Stimulated activated CD8-positive, alpha-beta memory T cell treated with anti-CD3 and anti-CD28 coated beads, Interleukin-7, amount 100 ng/mL, for 1 hour (primary cell): ENCODE measurements at regions not wholly inside any gene's neighbourhood (a gene's known extent, or its start where the extent isn't known, plus 50 kb on each side); places are given as distances from the start of the nearest gene placed in this dataset.

Experiments used
- DNase-seq, 2 donors: peaks; one replicate each; pipeline ENCODE4 v3.0.0-alpha.2; 2020; ENCODE audit warnings: low read depth in 2 of 2

DNA sequence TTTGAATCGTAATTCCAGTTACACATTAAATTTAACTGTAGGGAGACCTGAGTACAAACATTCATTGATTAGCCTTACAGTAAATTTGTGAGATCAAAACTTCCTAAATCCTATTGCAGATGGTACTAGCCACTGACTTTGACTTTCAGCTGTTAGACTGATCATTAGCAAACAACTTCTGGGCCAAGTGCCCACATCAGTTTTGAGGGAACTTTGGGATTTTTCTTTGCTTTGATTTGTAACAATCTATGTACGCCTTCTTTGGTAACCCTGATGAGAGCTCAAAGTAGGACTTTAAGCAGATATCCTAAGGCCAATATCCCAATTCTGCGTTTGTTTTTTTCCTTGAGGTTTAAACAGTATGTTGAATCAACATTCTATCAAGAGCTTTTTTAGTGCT is 131.5 kb downstream of the DLEU7 start:
- no peak for DNase-seq

DNA sequence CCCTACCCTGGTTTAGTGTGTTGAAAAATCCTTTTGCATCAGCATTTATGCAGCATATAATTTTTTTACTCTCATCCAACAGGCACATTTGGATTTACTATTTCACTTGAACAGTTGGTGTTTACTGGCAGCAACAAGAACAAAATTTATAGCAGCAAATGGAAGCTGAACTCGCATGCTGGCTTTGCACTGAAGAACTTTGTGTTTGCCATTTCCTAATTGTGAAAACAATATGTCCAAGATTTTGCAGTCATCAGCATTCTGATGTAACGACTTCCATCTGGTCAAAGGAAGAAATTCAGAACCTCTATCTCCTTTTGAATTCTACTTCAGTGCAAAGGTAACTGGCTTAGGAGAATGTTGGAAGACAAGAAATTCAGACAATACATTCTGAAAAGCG is 131.0 kb downstream of the DLEU7 start:
- no peak for DNase-seq

GRCh38 chr13:50712881-50713280 is 130.6 kb downstream of the DLEU7 start:
- no peak for DNase-seq

DNA sequence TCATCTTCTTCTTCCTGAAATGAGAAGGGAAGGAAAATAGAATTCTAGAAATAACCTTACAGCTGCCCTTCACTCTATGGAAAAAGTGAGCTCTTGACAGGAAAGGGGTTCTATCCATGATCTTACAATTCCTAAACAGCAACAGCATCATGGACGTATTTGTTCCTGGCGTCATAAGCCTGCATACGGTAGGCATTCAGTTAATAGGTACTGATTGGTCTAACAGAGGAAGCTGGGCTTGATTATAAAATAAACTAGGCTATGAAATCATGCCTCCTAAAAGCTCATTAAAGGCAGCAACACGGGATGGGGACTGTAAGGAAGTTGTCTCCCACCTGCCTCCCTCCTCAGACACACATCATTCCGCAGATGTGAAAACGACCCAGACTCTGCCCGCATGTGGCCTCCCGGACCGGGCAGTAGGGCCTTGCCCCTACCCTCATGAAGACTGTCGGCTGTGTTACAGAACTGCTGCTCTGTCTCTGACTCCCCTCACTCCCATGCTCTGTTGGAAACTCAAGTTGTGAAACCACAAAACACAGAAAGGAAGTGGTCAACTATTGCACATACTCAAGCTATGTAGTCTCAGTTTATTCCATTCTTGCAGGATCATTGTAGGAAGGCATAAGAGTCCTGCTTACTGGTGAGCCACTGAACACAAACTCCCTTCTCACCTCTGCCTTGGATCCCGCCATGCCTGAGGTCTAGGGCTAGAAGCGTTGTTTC is 129.8 kb downstream of the DLEU7 start:
- DNase-seq, result no peak

- DNase-seq, result no peak
Measured at GRCh38 chr13:50714891-50715290, 128.6 kb downstream of the DLEU7 start.

DNA sequence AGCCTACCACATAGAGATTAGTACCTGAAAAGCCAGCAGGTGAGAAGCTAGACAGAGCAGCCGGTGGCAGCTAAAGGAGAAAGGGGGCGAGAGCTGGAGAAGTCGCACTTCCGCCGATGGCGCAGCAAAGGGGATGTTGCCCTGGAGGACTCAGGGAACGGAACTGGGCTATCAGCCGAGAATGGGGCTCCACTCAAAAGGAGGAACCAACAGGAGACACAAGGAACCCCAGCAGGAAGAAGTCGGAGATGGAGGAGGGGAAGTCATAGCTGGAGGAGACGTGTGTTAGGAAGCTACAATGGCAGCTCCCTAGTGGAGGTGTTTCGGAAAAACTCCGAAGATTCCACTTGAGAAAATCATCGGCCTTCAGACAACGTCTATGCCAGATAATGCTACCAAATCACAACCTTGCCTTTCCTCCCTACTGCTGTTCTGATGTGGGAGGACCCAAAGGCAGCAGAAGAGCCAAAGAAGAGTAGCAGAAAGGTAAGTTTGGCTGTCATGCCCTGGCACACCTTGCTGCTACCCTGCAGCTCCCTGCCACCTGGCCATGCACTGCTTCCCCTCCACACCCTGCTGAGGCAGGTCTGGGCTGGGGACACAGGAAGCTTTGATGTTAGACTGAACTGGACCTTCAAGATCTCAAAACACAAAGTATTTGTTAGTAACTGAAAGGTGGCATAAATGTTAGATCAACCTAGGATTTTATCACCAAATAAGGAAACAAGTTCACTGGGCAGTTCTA is 127.9 kb downstream of the DLEU7 start:
- DNase-seq, result no peak

DNA sequence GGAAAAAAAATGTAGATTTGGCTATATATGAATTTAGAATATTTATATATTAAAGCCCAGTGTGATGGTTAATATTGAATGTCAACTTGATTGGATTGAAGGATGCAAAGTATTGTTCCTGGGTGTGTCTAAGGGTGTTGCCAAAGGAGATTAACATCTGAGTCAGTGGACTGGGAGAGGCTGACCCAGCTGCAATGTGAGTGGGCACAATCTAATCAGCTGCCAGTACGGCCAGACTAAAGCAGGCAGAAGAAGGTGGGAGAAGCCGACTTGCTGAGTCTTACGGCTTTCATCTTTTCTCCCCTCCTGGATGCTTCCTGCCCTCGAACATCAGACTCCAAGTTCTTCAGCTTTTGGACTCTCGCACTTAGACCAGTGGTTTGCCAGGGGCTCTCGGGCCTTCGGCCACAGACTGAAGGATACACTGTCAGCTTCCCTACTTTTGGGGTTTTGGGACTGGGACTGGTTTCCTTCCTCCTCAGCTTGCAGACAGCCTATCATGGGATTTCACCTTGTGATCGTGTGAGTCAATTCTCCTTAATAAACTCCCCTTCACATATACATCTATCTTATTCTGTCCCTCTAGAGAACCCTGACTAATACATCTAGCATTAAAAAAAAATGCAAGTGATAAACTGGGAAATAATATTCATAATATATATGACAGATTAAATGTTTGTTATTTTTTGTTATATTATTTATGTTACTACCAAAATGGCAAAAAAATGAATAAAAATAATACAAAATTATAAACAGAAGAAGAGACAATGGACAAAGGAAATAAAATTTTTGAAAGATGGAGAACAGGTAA is 122.4 kb downstream of the DLEU7 start:
- no peak for DNase-seq

GRCh38 chr13:50721672-50721992 is 121.9 kb downstream of the DLEU7 start:
- no peak for DNase-seq

- no peak for DNase-seq
Measured at GRCh38 chr13:50722440-50723125, 120.9 kb downstream of the DLEU7 start.

- no peak for DNase-seq
Measured at GRCh38 chr13:50724438-50724837, 119.1 kb downstream of the DLEU7 start.

DNA sequence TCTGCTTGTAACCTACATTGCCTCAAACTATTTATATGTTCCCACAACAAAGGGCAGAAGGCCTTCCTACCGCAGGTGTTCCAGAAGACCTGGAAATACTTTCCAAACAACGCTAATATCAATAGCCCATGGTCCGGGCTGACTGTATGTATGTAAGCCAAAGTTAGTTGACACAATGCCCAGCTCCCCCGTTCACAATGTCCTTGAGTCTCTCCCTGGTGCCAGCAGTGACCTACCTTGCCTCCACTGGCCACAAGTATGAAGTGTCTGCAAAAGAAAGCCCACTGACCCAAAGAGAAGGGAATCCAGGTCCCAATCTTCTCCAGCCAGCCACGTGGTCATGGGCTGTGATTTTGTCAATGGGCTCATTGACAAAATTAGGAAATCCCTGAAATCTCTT is 118.6 kb downstream of the DLEU7 start:
- DNase-seq, result no peak

DNA sequence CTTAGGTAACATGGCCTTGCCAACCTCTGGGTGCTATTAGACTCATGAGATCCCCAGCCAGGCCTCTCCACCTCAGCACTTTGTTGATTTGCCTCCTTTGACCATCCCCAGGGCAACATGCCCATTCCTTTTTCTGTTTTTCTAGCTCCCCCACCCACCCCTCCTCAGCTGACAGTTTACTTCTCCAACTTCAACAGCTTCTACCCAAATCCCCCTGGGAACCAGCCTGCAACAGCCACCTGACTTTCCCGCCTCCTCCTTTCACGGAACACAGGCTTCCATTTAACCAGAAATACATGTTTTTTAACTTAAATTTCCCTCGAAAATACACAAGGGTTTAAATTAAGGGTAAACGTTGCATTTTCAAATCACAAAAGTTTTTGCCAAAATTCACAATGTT is 117.3 kb downstream of the DLEU7 start:
- no peak for DNase-seq

DNA sequence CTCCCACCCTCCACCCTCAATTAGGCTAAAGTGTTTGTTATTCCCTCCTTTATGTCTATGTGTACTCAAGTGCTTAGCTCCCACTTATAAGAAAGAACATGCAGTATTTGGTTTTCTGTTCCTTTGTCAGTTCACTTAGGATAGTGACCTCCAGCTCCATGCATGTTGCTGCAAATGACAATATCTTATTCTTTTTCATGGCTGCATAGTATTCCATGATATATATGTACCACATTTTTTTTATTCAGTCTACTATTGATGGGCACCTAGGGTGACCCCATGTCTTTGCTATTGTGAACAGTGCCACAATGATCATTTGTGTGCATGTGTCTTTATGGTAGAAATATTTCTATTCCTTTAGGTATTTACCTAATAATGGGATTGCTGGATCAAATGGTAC is 114.3 kb downstream of the DLEU7 start:
- no peak for DNase-seq

- DNase-seq, result no peak
Measured at GRCh38 chr13:50730496-50731351, 112.8 kb downstream of the DLEU7 start.

DNA sequence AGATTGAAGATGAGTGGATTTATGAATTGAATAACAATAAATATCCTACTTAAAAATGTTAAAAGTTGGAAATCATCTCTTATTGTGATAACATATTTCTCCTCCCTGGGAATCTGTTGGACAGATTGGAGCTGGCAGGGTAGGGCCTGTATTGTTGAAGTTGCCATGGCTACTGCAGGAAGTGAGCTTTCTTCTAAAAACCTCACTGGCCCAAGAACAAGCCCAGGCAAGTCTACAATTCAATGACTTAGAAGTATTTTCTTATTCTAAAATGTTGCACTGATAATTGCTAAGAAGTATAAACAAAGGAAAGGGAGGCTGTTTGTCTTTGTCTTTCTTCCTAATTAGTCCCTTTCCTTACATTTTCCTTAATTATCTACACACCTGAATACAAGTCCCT is 112.1 kb downstream of the DLEU7 start:
- DNase-seq, result no peak

DNA sequence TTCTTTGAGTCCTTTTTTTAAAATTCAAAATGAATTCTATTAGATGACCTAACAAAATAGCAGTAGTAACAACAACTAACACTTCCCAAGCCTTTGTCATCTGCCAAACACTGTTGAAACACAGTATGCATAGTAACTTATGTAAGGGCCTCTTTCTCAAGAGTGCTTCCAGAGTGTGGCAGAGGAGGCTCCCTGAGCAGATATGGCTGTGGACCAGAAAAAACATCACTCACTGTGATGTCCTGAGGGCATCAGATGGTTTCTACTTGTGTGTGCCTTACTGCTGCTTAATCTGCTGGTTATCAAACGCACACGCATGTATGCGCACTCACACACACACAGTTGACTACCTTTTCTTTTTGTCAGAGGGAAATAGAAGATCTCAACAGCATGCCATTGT is 110.8 kb downstream of the DLEU7 start:
- DNase-seq, result no peak

- no peak for DNase-seq
Measured at GRCh38 chr13:50733392-50733791, 110.1 kb downstream of the DLEU7 start.

GRCh38 chr13:50735071-50735470 is 108.4 kb downstream of the DLEU7 start:
- DNase-seq, result no peak

GRCh38 chr13:50740052-50740741 is 103.3 kb downstream of the DLEU7 start:
- DNase-seq, result no peak

- no peak for DNase-seq
Measured at GRCh38 chr13:50742353-50742752, 101.1 kb downstream of the DLEU7 start.

GRCh38 chr13:50742968-50743367 is 100.5 kb downstream of the DLEU7 start:
- no peak for DNase-seq
